Right lobe of liver (tissue), 4 donors: ENCODE measurements at regions not wholly inside any gene's neighbourhood (a gene's known extent, or its start where the extent isn't known, plus 50 kb on each side); places are given as distances from the start of the nearest gene placed in this dataset.

Source experiments
- CTCF ChIP-seq, 4 donors: fragments of 200-600 bp in 3 of 4; fragments of 450-650 bp in 1 of 4; IDR thresholded peaks; one replicate each; pipeline versions ENCODE4 v1.5.1 to v1.8.0; 2016 to 2022; ENCODE audit warnings: antibody characterized with exemption in 4 of 4, mild to moderate bottlenecking in 2 of 4
- POLR2A ChIP-seq: fragments of 450-650 bp; IDR thresholded peaks from one replicate; pipeline ENCODE4 v1.6.1; 2017; ENCODE audit warnings: antibody characterized with exemption, mild to moderate bottlenecking
- donor health status: DM: no; HTN: no; CAD: no.
- donor health status: DM: no; HTN: no; CAD: no.
- donor health status: DM: no; HTN: yes; CAD: no.

DNA sequence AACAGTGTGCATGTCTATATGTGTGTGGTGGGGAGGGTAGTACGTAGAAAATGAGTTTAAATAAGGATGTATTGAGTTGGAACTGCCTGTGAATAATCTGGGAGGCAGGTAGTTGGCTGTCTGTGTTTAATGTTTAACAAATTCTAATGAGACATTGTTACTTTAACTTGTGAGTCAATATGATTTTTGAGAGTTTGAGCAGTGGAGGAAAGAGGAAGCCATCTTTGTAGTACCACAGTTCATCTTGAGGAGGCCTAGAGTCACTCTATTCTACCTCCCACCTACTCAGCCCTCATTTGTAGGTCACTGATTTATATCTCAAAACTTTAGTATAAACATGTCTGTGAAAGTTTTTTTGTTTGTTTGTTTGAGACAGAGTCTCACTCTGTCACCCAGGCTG, 129.9 kb upstream of the ITGB1 start:
- TF ChIP-seq CTCF (IDR thresholded peaks at IDR 0.05) (no peak), POLR2A (no peak)
